GM12874 (cell line): ENCODE measurements at regions not wholly inside any gene's neighbourhood (a gene's known extent, or its start where the extent isn't known, plus 50 kb on each side); places are given as distances from the start of the nearest gene placed in this dataset.

Source experiments
- CTCF ChIP-seq: IDR thresholded peaks from 2 replicates; pipeline ENCODE4 v1.5.1; 2011; ENCODE audit warnings: low read depth, mild to moderate bottlenecking, control low read depth, low read length, moderate library complexity; ENCODE audit not compliant: insufficient read depth

GRCh38 chrX:121179972-121180371 lies 132.6 kb downstream of the GLUD2 start:
- TF ChIP-seq CTCF, result no peak

GRCh38 chrX:121191779-121192178 lies 144.4 kb downstream of the GLUD2 start:
- no peak for TF ChIP-seq CTCF

GRCh38 chrX:121195719-121196118 lies 148.3 kb downstream of the GLUD2 start:
- TF ChIP-seq CTCF, result no peak

- TF ChIP-seq CTCF, result no peak
Measured at GRCh38 chrX:121208563-121208962, 161.2 kb downstream of the GLUD2 start.

GRCh38 chrX:121216641-121217374 lies 169.4 kb downstream of the GLUD2 start:
- no peak for TF ChIP-seq CTCF

- TF ChIP-seq CTCF, result no peak
Measured at GRCh38 chrX:121221322-121221977, 174.0 kb downstream of the GLUD2 start.

GRCh38 chrX:121227888-121228287 lies 180.5 kb downstream of the GLUD2 start:
- TF ChIP-seq CTCF, result no peak
